PFSK-1 (cell line): ENCODE measurements at regions not wholly inside any gene's neighbourhood (a gene's known extent, or its start where the extent isn't known, plus 50 kb on each side); places are given as distances from the start of the nearest gene placed in this dataset.

Source experiments
- FOXP2 ChIP-seq: optimal IDR thresholded peaks from 2 replicates; pipeline ENCODE3; 2011; ENCODE audit warnings: borderline replicate concordance, control low read depth, inconsistent platforms; ENCODE audit not compliant: insufficient read depth; ENCODE audit errors: extremely low read length, extremely low read depth
- POLR2AphosphoS5 ChIP-seq: IDR thresholded peaks from 2 replicates; pipeline ENCODE4 v1.6.1; 2012; ENCODE audit warnings: low read depth, mild to moderate bottlenecking, control low read depth, low read length, moderate library complexity
- SIN3A ChIP-seq: IDR thresholded peaks from 2 replicates; pipeline ENCODE4 v1.6.1; 2012; ENCODE audit warnings: mild to moderate bottlenecking, low read length, moderate library complexity, borderline replicate concordance; ENCODE audit not compliant: insufficient read depth
- TAF1 ChIP-seq: IDR thresholded peaks from 2 replicates; pipeline ENCODE4 v1.6.1; 2012; ENCODE audit warnings: low read length, control low read depth, borderline replicate concordance; ENCODE audit not compliant: insufficient read depth
- TF ChIP-seq, protein P1 (sequence below), 2 experiments: IDR thresholded peaks; 2 replicates each; pipeline versions ENCODE4 v1.6.1 to v1.8.0; 2011 to 2012; ENCODE audit warnings: low read depth in 2 of 2, low read length in 2 of 2, control low read depth in 1 of 2, inconsistent platforms in 1 of 2, mild to moderate bottlenecking in 1 of 2, moderate library complexity in 1 of 2; ENCODE audit not compliant: insufficient read depth in 1 of 2

DNA sequence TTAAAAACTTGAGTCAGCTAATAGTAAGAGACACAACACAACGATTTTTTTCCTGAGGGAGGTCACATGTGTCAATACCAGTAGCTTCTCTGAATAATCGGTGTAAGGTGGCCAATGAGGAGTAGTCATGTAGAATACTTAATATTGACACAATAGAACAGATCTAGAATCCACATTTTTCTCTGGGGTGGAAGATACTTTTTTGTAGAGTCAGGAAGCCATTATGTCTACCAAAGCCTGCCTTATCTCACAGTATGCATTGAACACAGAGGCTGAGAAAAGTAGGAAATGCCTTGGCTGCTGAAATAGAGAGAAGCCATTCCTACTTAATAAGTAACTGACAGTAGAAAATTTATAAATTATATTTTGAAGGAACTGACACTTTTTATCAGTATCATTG is 725.0 kb downstream of the METTL15 start:
- TF ChIP-seq FOXP2 (no peak), TAF1 (no peak), POLR2AphosphoS5 (no peak), SIN3A (no peak)
- TF ChIP-seq, protein P1, sequence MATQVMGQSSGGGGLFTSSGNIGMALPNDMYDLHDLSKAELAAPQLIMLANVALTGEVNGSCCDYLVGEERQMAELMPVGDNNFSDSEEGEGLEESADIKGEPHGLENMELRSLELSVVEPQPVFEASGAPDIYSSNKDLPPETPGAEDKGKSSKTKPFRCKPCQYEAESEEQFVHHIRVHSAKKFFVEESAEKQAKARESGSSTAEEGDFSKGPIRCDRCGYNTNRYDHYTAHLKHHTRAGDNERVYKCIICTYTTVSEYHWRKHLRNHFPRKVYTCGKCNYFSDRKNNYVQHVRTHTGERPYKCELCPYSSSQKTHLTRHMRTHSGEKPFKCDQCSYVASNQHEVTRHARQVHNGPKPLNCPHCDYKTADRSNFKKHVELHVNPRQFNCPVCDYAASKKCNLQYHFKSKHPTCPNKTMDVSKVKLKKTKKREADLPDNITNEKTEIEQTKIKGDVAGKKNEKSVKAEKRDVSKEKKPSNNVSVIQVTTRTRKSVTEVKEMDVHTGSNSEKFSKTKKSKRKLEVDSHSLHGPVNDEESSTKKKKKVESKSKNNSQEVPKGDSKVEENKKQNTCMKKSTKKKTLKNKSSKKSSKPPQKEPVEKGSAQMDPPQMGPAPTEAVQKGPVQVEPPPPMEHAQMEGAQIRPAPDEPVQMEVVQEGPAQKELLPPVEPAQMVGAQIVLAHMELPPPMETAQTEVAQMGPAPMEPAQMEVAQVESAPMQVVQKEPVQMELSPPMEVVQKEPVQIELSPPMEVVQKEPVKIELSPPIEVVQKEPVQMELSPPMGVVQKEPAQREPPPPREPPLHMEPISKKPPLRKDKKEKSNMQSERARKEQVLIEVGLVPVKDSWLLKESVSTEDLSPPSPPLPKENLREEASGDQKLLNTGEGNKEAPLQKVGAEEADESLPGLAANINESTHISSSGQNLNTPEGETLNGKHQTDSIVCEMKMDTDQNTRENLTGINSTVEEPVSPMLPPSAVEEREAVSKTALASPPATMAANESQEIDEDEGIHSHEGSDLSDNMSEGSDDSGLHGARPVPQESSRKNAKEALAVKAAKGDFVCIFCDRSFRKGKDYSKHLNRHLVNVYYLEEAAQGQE (IDR thresholded peaks at IDR 0.05; ENCODE audit: insufficient read depth in 1 of 2, low read depth in 2 of 2, low read length in 2 of 2) = no peak
